CD4-positive, alpha-beta T cell treated with Interleukin-4 for 4 hours (primary cell): ENCODE measurements at regions not wholly inside any gene's neighbourhood (a gene's known extent, or its start where the extent isn't known, plus 50 kb on each side); places are given as distances from the start of the nearest gene placed in this dataset.
"Not testable (repeated sequence)": the region's sequence is repeated elsewhere in the genome, so short reads cannot be mapped to it uniquely, and the experiment has no call there.

Experiments used
- DNase-seq: peaks from one replicate; pipeline ENCODE4 v3.0.0-alpha.2; 2020

DNA sequence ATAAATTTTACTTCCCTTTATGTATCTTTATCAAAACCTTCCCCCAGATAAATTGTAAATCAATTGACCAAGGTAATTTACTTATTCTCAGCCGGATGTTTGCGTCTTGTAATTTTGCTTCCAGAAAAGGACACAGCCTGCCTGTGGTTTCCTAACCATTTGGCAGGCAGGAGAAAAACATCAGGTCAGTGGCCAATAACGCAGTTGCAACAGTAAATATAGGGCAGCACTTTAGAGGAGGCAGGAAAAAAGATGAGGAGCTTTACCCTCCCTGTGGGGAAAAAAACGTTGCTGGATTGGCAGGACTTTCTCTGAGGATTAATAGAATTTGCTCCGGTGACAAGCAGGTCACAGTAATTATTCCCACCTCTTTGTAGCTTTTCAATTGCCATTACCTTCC is 2618.1 kb downstream of the ARAP2 start:
- DNase-seq, result no peak

DNA sequence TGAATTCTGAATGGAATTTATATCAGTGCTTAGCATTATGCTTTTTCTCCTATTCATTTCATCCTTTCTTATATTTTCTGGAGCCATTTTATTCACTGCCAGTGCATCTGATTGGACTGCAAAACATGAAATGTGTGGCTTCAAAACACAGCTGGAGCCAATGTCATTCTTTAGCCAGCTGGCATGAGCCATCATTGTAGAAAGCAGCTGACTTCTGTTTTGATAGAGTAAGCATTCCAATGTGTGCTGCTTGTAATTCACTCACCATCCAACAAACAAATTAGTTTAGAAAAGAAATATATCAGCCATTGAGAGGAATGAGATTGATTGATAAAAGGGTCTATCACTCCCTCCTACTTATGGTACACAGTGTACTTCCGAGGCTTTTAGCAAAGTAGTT is 2616.0 kb downstream of the ARAP2 start:
- no peak for DNase-seq

DNA sequence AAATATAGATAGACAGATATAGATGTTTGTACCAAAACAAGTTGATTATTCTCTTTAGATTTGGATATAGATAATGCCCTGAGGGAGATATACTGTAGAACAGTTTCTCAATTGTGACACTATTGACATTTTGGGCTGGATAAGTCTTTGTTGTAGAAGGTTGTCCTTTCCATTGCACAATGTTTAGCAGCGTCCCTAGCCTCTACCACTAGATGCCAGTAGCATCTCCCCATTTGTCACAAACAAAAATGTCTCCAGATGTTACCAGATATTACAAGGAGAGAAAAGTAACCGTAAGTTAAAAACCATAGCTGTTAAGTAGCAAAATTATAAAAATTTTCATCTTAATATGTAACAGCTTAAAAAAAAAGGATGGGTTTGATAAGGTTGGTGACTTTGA is 2595.3 kb downstream of the ARAP2 start:
- no peak for DNase-seq

DNA sequence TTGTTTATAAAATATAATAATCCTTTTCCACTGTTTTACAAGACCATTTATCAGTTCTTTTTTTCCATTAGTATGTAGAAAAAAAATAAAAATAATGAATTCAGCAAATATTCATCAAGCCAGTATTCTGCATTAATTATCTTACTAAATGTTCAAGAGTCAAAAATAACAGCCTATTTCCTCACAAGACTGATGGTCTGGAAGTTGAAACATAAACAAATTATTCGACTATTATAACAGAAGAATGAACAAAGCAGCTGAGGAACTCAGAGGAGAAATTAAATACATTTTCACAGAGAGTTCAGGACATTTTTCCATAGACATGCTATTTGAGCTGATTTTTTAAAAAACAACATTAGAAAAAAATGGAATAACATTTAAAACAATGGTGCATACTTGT is 2594.8 kb downstream of the ARAP2 start:
- DNase-seq, result no peak

DNA sequence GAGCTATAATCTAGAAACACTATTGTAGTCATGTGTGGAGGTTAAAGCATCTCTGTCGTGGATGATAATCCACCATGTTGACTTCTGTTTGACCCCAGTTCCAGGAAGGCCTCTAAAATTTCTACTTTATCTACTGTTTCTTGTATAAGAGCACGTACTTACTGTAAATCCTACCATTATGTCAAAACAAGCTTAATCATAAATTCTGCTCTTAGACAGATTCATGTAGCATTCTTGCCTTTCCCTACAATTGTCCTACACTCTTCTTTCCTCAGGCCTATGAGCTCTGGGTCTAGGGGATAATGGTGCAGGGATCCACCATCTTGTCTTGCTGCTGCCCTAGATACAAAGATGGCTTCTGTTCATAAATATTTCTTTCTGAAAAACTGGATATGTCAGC is 2594.3 kb downstream of the ARAP2 start:
- no peak for DNase-seq

DNA sequence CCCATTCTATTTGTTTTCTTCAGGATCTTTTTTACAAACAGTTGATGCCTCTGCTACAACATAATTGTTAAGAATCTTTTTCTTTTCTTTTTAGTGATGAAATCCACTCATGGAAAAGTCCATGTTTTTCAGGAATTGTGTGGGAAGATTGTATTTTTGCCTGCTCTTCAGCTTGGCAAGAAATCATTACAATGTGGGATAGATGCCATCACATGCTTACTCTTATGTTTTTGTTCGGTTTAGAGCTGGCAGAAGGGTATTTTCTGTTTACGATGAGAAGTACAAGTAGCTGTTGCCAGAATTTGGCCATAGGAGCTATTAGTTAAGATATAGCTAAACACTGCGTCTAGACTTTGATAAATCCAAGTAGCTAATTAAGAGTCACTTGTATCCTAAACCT is 2585.3 kb downstream of the ARAP2 start:
- DNase-seq, result no peak

DNA sequence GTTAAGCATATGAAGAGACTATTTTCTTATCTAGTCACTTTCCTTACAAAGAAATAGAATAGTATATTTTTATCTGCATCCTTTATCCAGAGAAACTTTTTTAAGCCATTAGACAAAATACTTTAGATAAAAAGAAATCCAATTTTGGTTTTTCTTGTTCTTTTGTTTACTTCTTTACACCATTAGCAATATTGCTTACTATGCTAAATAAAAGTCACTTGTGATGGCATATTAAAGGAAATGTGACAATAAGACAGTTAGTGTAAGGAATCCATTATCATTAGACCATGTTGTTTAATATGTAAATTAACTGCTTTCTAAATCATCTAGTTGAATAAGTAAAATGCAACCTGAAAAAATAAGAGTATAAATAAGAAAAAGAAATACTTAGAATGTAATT is 2582.7 kb downstream of the ARAP2 start:
- DNase-seq, result no peak

DNA sequence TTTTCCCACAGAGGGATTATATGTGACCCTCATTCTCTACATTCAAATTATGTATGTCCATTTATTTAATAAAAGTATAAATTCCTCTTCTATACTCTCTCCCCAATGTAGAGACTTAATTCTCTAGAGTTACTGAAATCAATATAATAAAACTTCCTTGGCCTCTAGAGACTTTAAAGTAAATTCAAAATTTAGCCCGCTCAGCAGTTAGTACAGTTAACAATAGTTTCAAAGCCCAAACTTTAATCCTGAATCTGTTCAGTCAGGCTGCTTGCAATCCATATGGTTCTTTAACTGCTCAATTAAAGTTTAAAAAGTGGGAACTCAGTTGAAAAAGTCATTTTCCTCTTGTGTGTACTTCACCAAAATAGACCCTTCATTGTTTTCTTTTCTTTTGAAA is 2558.4 kb downstream of the ARAP2 start:
- DNase-seq, result no peak

DNA sequence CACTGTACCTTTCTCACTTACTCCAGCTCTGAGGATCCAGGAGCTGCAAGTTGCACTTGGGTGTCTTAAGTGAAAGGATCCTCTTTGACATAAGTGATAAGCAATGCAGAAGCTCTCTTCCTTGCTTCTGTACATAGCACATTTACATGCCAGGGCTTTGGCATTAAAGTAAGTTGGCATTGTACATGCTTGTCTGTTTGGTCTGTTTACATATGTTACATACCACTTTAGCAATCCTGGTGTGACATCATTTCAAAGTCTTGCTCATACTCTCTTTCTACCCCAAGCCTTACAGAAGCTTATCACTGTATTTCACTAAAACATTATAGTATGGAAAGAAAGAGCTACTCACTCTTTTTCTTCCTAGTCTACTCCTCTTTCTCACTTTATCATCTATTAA is 2548.3 kb downstream of the ARAP2 start:
- DNase-seq, result no peak

DNA sequence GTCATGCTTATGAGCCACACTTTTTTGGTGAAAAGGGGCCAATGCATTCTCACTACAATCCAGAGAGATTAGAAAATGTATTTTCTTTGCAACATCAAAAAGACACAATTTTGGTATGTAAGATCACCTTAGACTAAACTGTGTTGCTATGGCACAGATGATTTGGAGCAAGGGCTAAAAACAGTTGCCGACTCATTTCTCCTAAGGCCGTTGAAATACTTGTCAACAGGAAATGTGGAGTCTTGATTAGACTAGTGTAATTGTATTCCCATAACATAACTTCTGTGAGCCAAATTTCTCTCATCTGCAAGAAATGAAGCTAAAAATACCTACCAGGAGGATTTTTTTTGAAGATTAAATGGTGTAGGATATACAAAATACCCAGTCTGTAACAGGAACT is 2547.7 kb downstream of the ARAP2 start:
- DNase-seq, result no peak

DNA sequence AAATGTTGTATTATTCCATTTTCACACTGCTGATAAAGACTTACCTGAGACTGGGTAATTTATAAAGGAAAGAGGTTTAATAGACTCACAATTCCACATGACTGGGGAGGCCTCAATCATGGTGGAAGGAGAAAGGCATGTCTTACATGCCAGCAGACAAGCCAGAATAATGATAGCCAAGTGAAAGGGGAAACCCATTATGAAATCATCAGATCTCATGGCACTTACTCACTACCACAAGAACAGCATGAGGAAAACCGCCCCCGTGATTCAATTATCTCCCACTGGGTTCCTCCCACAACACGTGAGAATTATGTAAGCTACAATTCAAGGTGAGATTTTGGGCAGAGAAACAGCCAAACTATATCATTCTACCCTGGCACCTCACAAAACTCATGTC is 2535.1 kb downstream of the ARAP2 start:
- no peak for DNase-seq

DNA sequence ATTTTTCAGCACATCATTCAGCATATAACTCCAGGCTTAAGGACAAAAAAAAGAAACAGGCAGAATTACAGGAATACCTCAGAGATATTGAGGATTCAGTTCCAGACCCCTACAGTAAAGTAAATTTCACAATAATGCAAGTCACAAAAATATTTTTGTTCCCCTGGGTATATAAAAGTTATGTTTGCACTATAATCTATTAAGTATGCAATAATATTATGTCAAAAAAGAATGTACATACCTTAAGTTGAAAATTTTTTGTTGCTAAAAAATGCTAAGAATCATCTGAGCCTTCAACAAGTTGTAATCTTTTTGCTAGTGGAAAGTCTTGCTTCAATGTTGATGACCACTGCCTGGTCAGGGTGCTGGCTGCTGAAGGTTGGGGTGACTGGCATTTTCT is 2532.5 kb downstream of the ARAP2 start:
- DNase-seq, result no peak

DNA sequence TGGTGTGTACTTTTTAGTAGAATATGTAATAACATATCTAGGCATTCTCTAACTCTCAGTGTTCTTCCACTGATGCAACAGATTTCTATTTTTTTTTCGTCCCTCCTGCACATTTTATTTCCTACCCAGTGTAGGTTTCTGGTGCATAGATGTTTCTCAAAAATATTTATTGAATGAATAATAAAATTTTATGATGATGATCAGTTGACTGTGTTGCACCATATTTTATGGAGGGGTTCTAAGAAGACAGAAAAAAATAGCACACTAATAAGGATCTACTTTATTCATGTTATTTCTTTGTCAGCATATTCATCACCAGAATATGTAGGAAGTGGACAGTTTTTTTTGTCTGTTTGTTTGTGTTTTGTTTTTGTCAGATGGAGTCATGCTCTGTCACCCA is 2529.3 kb downstream of the ARAP2 start:
- no peak for DNase-seq

DNA sequence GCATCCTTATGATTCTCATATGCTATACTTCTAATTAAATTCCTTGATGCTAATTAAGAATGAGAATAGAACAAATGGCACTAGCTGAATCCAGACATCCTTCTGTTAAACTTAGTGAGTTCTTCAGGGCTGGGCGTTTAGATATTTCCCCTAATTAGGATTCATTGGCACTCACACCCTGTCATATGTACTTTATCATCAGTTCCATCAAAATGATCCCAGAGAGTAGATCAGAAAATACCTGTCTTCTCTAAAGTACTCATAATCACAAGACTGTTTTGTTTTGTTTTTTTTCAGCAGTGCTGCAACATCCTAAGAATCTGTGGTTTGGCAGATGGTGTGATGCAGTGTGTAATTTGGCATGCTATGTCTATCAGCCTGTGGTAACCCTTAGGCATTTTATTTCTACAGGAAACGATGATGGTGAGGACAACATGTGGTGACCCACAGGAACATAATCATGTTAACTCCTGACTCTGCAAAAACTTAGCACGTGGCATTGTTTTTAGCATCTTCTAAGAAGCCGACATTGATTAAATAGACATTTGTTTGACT is 2528.4 kb downstream of the ARAP2 start:
- no peak for DNase-seq

DNA sequence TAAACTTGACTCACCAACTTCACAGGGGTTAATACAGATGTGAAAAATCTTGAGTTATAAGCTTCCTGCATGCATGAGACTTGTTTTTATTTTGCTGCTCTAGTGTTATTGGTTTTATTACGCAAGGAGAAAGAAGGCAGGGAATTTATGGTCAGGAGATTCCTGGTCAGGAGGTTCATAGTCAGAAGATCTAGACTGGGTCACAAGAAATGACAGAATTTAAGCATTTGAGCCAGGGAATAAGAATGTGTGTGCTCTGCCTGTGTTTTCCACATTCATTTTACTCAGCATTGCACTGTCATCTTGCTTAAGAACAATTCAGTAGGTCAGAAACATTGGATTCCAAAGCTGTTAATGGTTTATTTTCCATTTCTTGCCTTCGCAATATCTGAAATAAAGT is 2522.1 kb downstream of the ARAP2 start:
- DNase-seq, result no peak

DNA sequence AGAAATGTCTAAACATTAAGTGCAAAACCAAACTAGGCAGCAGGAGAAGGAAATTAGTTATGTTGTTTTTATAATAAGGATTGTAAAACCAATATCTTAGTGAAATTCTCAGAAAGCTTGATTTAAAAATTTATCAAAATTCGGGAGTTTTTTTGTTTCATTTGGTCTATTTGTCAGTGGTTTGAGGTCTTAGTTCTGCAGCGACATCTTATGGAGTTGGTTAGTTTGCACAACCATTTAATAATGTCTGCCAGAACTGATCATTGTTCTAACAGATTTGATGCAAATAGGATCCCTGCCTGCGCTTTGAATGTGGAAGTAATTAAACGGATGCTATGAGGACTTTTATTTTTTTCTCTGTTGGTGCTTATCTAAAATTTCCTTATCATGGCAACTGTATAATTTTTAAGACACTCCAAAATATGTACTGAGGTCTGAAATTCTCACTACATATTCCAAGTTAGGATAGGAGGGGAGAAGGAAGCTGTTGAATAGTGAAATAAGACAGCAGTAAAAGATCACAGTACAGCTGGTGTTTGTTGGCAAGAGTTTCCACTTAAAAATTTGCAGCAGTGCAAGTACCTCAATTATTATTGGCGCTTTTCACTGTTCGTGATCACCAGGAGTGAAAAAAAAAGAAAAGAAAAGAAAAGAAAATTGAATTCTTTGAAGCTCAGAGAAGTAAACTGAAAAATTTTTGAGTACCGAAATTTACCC is 2521.4 kb downstream of the ARAP2 start:
- no peak for DNase-seq

DNA sequence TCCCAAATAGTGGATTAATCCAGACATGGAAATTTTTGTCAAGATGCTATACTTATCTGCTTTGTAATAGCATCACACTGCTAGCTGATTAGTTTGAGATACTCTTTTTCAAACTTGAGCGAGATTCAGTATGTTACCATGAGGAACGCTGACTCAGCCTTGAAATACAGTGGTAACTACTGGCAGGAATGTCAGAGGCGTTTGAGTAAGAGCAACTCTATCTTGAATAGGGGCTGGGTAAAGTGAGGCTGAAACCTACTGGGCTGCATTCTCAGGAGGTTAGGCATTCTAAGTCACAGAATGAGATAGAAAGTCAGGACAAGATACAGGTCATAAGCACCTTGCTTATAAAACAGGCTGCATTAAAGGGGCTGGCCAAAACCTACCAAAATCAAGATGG is 2519.6 kb downstream of the ARAP2 start:
- no peak for DNase-seq

DNA sequence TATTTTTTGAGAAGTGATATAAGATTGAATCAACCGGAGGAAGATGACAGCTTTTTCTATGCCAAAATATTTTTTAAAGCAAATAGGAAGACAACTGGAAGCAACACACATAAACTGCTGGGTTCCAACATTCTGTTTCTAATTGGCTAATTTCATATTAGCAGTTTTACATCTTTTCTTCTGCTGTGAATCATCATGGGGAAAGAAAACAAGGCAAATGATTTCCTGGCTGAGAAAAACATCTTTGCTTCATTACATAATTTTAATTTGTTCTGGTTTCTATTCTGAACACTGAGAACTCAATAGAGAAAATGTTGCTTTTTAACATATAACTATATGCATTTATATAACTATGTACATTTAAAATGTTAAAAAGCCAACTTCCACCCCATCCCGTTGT is 2518.5 kb downstream of the ARAP2 start:
- DNase-seq, result no peak

DNA sequence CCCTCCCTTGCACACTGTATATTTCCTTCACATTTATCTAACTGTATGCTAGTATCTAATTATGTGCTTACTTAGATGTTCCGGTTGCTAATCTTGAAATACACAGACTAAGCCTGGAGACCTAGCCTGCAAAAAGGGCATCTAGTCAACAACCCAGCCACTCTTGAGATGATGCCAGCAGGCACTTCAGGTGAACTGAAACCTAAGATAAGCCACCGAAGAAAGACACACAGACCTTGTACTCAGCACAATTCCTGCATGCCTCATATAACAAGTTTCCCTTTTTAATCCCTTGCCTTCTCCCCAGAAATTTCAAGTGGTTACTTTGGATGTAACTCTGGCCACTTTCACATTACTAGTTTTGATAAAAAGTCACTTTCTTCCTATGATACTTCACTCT is 2506.6 kb downstream of the ARAP2 start:
- no peak for DNase-seq

DNA sequence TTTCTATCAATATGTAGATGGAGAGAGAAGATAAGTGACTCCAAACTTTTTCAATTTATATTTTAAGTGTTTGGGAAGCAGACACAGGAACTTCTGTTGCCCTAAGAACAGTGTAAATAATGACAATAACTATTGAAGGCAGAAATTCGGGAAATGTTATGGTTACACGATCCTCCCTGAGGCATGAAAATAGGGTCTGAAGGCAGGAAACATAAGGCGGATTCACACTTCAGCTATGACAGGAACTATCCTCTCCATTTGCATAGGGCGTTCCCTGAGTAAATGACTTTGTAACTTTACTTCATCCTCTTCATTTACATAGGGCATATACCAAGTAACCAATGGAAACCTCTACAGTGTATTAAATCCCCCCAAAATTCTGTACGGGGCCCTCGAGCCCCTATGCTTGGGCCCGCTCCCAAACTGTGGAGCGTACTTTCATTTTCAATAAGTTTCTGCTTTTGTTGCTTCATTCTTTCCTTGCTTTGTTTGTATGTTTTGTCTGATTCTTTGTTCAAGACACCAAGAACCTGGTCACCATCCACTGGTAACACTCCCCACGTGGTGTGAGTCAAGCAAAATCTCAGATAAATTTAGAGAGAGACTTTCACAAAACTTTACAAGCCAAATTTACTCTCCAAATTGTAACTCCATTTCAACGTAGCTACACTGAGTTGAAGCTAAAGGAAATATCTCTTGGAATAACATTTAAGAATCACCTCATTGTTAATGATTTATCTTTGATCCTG is 2504.3 kb downstream of the ARAP2 start:
- DNase-seq, result no peak

DNA sequence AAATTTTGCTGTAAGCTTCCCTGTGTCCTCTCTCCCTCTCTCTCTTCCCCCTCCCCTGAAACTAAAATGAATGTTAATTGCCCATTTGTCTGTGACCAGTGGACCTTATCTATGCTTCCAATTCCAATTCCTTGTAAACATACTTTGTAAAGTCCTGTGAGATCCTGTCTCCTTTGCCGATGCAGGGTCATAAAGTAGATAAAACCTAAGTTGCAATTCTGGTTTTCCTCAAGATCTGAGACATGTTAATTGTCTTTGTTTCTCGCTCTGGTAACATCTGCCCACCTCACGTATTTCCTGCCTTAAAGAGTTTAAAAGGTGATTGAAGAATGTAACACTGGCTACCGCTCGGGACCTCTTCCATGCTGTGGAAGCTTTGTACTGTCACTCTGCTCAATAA is 2503.4 kb downstream of the ARAP2 start:
- DNase-seq, result not testable (repeated sequence)

DNA sequence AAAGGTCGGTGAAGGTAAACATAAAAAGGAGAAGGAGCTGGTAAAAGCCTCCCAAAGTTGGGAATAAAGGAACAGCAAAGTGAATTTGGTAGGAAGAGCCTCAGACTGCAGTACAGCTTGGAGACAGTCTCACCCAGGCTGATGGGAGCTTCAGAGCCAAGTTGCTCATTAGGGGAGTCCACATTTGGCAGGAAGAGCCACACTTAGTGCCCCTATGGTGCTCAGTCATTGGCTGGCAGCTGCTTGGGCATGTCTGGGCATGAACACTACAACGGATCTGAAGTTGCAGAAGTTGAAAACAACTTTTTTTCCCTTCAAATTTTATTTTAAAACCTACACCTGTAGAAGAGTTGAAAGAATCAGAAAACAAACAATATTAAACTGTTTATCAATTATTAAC is 2497.3 kb downstream of the ARAP2 start:
- no peak for DNase-seq

DNA sequence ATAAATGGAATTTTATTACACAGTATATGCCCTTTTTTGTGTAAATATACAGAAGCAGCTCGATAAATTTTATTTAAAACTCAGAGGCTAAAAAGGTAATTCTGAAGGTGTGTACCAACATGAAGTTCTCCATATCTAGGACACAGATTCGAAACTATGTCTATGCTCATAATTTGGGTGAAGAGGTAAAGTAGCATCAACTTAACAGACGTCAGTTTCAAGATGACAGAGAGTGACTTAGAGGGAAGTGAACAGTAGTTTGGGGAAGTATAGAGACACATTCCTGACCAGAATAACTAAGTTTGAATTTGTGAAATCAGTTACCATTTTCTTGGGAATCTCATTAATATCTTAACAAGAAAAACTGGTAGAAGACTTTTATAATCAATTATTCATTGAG is 2493.3 kb downstream of the ARAP2 start:
- no peak for DNase-seq

DNA sequence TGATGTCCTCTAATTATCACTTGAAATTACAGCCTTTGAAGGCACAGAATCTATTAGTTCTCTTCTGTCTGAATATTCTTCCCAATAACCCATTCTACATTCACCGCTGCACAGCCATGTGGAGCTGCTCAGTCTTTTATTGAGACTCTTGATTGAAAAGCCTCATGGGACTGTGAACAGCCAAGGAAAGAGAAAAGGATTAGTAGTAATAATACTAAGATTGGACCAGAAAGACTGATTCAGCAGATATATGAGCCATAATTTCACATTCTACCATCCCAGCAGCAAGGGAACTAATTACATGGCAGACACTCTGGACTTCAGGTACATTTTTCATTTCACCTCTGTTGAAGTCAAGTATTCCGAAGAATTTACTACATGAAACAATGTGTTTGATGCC is 2471.7 kb downstream of the ARAP2 start:
- DNase-seq, result no peak
